Psoas muscle (tissue), 7 donors: ENCODE measurements at regions not wholly inside any gene's neighbourhood (a gene's known extent, or its start where the extent isn't known, plus 50 kb on each side); places are given as distances from the start of the nearest gene placed in this dataset.

Source experiments
- ATAC-seq, 4 donors: fragments of 200-7000 bp; cut with Tn5 transposase; one replicate each; pipeline ENCODE4 v1.9.1; 2020; ENCODE audit warnings: moderate library complexity in 3 of 4, mild to moderate bottlenecking in 2 of 4
- DNase-seq, 2 donors: peaks; one replicate each; pipeline ENCODE4 v3.0.0-alpha.2; 2020
- H3K27ac ChIP-seq: fragments of 200-600 bp; one replicate; pipeline ENCODE4 v1.8.0; 2022
- H3K27me3 ChIP-seq, 3 donors: fragments of 200-600 bp in 1 of 3; one replicate each; pipeline versions ENCODE4 v1.6.1 to v1.8.0; 2013 to 2022; ENCODE audit warnings: low read length in 2 of 3, mild to moderate bottlenecking in 2 of 3, moderate library complexity in 1 of 3; ENCODE audit not compliant: insufficient read depth in 3 of 3
- H3K36me3 ChIP-seq, 2 donors: fragments of 200-600 bp in 1 of 2; one replicate each; pipeline versions ENCODE4 v1.6.1 to v1.8.0; 2013 to 2022; ENCODE audit warnings: low read depth in 1 of 2, mild to moderate bottlenecking in 1 of 2, moderate library complexity in 1 of 2; ENCODE audit not compliant: insufficient read depth in 1 of 2
- H3K4me1 ChIP-seq: fragments of 200-600 bp; one replicate; pipeline ENCODE4 v1.8.0; 2022
- H3K4me3 ChIP-seq: fragments of 200-600 bp; one replicate; pipeline ENCODE4 v1.8.0; 2022; ENCODE audit warnings: mild to moderate bottlenecking
- H3K9me3 ChIP-seq: fragments of 200-600 bp; one replicate; pipeline ENCODE4 v1.8.0; 2022
- CTCF ChIP-seq: fragments of 200-600 bp; IDR thresholded peaks from one replicate; pipeline ENCODE4 v1.8.0; 2022; ENCODE audit warnings: antibody characterized with exemption
- WGBS, 3 donors: extraction: QIAGEN DNeasy Blood & Tissue Kit; methylation state at CpG; one replicate each; pipeline versions ENCODE4 v1.1.6 to v1.1.7; 2013; 5-methylcytosine and 5-hydroxymethylcytosine counted together
- intact Hi-C, 2 donors: fragments of 100-400 bp; cut with DNase I; formaldehyde crosslinking; loops; one replicate each; pipeline versions ENCODE4 v1.11.0 to v1.14.2; 2022
- donor health status: healthy with polysubstance abuse.
- donor health status: DM: no; HTN: no; CAD: no; lungs with moderate emphysema.
- donor health status: Bipolar disorder and iron deficiency.
- donor health status: healthy.
- donor health status: DM: yes; HTN: yes; CAD: no.
- donor health status: DM: no; HTN: no; CAD: no.
- donor health status: DM: yes; HTN: yes; CAD: no.

- Histone ChIP-seq H3K27ac (no peak overlapping the region), H3K36me3 (no peaks in the 10 kb centered on the region), H3K4me3 (no peak overlapping the region), H3K4me1 (no peaks in the 10 kb centered on the region), H3K9me3 (no peaks in the 10 kb centered on the region), H3K27me3 (no peaks in the 10 kb centered on the region)
- intact Hi-C loops: no loop called here
- DNase-seq (no peak), ATAC-seq (no peak)
- WGBS, 3 donors: 69 to 79% (median 71%) methylated on average over 5 of the region's 5 CpGs
- no peak for TF ChIP-seq CTCF
Measured at GRCh38 chr15:97059281-97059680, 728.8 kb downstream of the NR2F2 start.

- ATAC-seq (no peak), DNase-seq (no peak)
- Histone ChIP-seq H3K4me1 (no peaks in the 10 kb centered on the region), H3K27ac (no peak overlapping the region), H3K36me3 (no peaks in the 10 kb centered on the region), H3K4me3 (no peak overlapping the region), H3K27me3 (no peaks in the 10 kb centered on the region), H3K9me3 (no peaks in the 10 kb centered on the region)
- intact Hi-C loops: no loop called here
- TF ChIP-seq CTCF: no peak
- 40 to 50% (median 42%) methylated on average over 2 of the region's 2 CpGs for WGBS, 3 donors
Measured at GRCh38 chr15:97061392-97061791, 730.9 kb downstream of the NR2F2 start.

- TF ChIP-seq CTCF: no peak
- intact Hi-C loops: no loop called here
- no peak overlapping the region for H3K4me3 ChIP-seq
- H3K27ac ChIP-seq: no peak overlapping the region
- H3K36me3 ChIP-seq: no peaks in the 10 kb centered on the region
- WGBS, 3 donors: 66 to 75% (median 73%) methylated on average over 4 of the region's 4 CpGs
- no peaks in the 10 kb centered on the region for H3K9me3 ChIP-seq
- no peak for ATAC-seq
- no peaks in the 10 kb centered on the region for H3K4me1 ChIP-seq
- no peak for DNase-seq
- peaks cover 0 to 3% (median 0%) of the 10 kb centered on the region in 3 donors for H3K27me3 ChIP-seq
Measured at GRCh38 chr15:97071668-97072067, 741.2 kb downstream of the NR2F2 start.

GRCh38 chr15:97072545-97072944, 742.0 kb downstream of the NR2F2 start:
- H3K27me3 ChIP-seq: peaks cover 0 to 3% (median 0%) of the 10 kb centered on the region in 3 donors
- H3K4me3 ChIP-seq: no peak overlapping the region
- DNase-seq (no peak), ATAC-seq (no peak)
- no peaks in the 10 kb centered on the region for H3K4me1 ChIP-seq
- H3K36me3 ChIP-seq: no peaks in the 10 kb centered on the region
- no peak overlapping the region for H3K27ac ChIP-seq
- no peaks in the 10 kb centered on the region for H3K9me3 ChIP-seq
- TF ChIP-seq CTCF: no peak
- 23 to 28% (median 27%) methylated on average over 9 of the region's 9 CpGs for WGBS, 3 donors
- intact Hi-C loops: no loop called here

GRCh38 chr15:97076011-97076410, 745.5 kb downstream of the NR2F2 start:
- TF ChIP-seq CTCF: no peak
- H3K27me3 ChIP-seq: peaks cover 0 to 3% (median 0%) of the 10 kb centered on the region in 3 donors
- H3K36me3 ChIP-seq: no peaks in the 10 kb centered on the region
- no peaks in the 10 kb centered on the region for H3K9me3 ChIP-seq
- DNase-seq (no peak), ATAC-seq (no peak)
- intact Hi-C loops: no loop called here
- WGBS, 3 donors: 49 to 59% (median 52%) methylated on average over 5 of the region's 5 CpGs
- H3K4me3 ChIP-seq: no peak overlapping the region
- H3K27ac ChIP-seq: no peak overlapping the region
- no peaks in the 10 kb centered on the region for H3K4me1 ChIP-seq
